ENCODE measurements at regions not wholly inside any gene's neighbourhood (a gene's known extent, or its start where the extent isn't known, plus 50 kb on each side); places are given as distances from the start of the nearest gene placed in this dataset.

GRCh38 chr2:36177282-36177681 is 178.3 kb upstream of the CRIM1 start:
- TF ChIP-seq, protein P1, sequence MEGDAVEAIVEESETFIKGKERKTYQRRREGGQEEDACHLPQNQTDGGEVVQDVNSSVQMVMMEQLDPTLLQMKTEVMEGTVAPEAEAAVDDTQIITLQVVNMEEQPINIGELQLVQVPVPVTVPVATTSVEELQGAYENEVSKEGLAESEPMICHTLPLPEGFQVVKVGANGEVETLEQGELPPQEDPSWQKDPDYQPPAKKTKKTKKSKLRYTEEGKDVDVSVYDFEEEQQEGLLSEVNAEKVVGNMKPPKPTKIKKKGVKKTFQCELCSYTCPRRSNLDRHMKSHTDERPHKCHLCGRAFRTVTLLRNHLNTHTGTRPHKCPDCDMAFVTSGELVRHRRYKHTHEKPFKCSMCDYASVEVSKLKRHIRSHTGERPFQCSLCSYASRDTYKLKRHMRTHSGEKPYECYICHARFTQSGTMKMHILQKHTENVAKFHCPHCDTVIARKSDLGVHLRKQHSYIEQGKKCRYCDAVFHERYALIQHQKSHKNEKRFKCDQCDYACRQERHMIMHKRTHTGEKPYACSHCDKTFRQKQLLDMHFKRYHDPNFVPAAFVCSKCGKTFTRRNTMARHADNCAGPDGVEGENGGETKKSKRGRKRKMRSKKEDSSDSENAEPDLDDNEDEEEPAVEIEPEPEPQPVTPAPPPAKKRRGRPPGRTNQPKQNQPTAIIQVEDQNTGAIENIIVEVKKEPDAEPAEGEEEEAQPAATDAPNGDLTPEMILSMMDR (IDR thresholded peaks at IDR 0.05), result no peak
- no peak overlapping the region for H3K27ac Mint-ChIP-seq
- peaks cover 21% of the 10 kb centered on the region for H3K9me3 Mint-ChIP-seq
- no peak for DNase-seq
- H3K27me3 Mint-ChIP-seq (ENCODE audit: low read depth, poor library complexity), result peaks cover 4% of the 10 kb centered on the region
- H3K36me3 Mint-ChIP-seq (ENCODE audit: low read depth), result peaks cover 3% of the 10 kb centered on the region
- peaks cover 12% of the 10 kb centered on the region for H3K4me1 Mint-ChIP-seq
- H3K4me3 Mint-ChIP-seq, result no peak overlapping the region

DNA sequence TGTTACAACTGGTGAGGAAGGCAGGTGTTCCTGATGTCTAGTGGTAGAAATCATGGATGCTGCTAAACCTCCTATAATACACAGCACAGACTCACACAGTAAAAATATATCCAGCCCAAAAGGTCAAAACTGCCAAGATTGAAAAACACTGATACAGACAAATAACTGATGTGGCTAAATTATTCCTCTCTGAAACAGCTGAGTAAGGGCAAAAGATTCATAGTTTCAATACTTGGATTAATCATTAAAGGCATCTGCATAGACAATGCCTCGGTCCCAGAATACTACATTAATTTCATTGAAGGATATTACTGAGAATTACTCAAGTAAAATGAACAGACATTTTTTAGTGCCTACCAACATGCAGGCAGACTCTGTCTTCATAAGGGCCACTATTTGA is 180.7 kb upstream of the CRIM1 start:
- Mint-ChIP-seq H3K27ac (no peak overlapping the region), H3K4me1 (peaks cover 15% of the 10 kb centered on the region), H3K4me3 (no peak overlapping the region), H3K27me3 (ENCODE audit: low read depth, poor library complexity) (peaks cover 4% of the 10 kb centered on the region), H3K36me3 (ENCODE audit: low read depth) (no peaks in the 10 kb centered on the region), H3K9me3 (peaks cover 10% of the 10 kb centered on the region)
- TF ChIP-seq, protein P1 (IDR thresholded peaks at IDR 0.05), result no peak
- DNase-seq, result no peak

DNA sequence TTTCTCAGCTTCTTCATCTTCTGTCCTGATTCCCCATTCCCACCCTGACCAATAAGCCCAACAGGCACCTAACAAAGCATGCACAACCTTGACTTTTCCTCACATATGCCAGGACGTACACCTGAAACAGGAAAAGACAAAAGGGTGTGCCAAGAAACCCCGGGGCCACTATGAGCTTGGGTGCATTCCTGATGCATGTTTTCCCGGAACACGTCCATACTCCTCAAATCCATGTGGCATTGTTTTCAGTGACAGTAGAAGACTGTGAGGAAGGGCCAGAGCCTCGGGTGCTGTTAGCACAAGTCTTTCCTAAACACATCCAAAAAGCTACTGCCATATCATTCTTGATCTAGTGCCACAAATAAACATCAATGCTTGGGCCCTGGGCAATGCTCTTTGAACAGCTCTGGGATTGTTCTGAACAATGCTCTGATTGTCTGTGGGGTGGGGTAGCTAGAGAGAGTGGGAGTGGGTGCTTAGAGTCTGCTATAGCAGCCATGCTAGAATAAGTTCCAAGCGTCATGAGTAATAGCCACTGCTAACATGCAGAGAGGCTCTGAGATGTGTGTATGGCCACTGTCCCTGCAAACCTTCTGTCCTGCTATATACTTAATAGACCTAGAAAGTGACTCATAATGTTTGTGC is 181.7 kb upstream of the CRIM1 start:
- H3K4me3 Mint-ChIP-seq, result no peak overlapping the region
- peaks cover 21% of the 10 kb centered on the region for H3K4me1 Mint-ChIP-seq
- peaks cover 6% of the 10 kb centered on the region for H3K9me3 Mint-ChIP-seq
- DNase-seq, result no peak
- TF ChIP-seq, protein P1 (IDR thresholded peaks at IDR 0.05), result no peak
- H3K36me3 Mint-ChIP-seq (ENCODE audit: low read depth), result no peaks in the 10 kb centered on the region
- H3K27me3 Mint-ChIP-seq (ENCODE audit: low read depth, poor library complexity), result peaks cover 4% of the 10 kb centered on the region
- no peak overlapping the region for H3K27ac Mint-ChIP-seq

DNA sequence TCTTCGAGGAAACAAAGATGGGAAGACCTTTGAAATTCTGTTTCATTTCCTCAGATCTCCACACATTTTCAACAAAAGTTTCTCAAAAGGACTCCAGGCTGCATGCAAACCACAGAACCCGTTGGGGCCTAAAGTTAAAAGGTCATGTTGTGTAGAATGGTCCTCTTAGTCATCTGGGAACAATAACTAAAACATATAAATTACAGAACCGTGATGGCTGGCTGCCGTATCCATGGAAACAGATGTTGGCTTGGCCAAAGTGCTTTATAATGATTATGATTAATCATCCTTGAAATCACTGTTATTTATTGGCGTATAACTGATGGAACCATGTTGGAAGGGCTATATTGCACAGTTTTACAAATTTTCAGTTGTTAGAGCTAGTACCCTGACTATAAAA is 182.8 kb upstream of the CRIM1 start:
- Mint-ChIP-seq H3K27me3 (ENCODE audit: low read depth, poor library complexity) (peaks cover 4% of the 10 kb centered on the region), H3K4me1 (peaks cover 21% of the 10 kb centered on the region)
- no peak for DNase-seq

DNA sequence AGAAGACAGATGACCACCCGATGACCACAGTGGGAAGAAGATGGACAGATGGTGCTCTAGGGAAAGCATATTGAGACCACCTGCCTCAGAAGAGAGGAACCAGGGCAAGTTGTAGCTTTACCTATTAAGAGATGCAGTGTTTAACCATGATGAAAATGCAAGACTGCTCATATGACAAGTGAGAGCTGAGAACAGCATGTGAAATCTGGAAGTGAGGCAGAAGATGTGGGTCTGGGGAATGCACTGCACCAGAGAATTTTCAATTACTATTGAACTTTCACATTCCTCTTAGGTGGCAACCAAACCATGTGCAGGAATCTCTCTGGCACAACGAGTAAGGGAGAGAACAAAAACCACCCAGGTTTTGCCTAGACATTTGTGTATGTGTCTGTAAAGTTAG is 184.8 kb upstream of the CRIM1 start:
- Mint-ChIP-seq H3K27ac (no peak overlapping the region), H3K27me3 (ENCODE audit: low read depth, poor library complexity) (peaks cover 4% of the 10 kb centered on the region), H3K9me3 (no peaks in the 10 kb centered on the region), H3K4me1 (peaks cover 21% of the 10 kb centered on the region), H3K4me3 (no peak overlapping the region), H3K36me3 (ENCODE audit: low read depth) (no peaks in the 10 kb centered on the region)
- no peak for DNase-seq
- TF ChIP-seq, protein P1 (IDR thresholded peaks at IDR 0.05), result no peak

More for the DNA sequence above, 182.8 kb upstream of the CRIM1 start:
- Mint-ChIP-seq H3K27ac (no peak overlapping the region), H3K4me3 (peak overlapping the region; percentile 7), H3K36me3 (ENCODE audit: low read depth) (no peaks in the 10 kb centered on the region), H3K9me3 (no peaks in the 10 kb centered on the region)
- TF ChIP-seq, protein P1 (IDR thresholded peaks at IDR 0.05), result no peak

- Mint-ChIP-seq H3K4me1 (peaks cover 21% of the 10 kb centered on the region), H3K4me3 (no peak overlapping the region), H3K9me3 (no peaks in the 10 kb centered on the region), H3K27ac (no peak overlapping the region), H3K27me3 (ENCODE audit: low read depth, poor library complexity) (peaks cover 4% of the 10 kb centered on the region), H3K36me3 (ENCODE audit: low read depth) (no peaks in the 10 kb centered on the region)
- DNase-seq, result no peak
- TF ChIP-seq, protein P1 (IDR thresholded peaks at IDR 0.05), result no peak
Observed at GRCh38 chr2:36169843-36170242, 185.7 kb upstream of the CRIM1 start.

All from nephron progenitor cell (in vitro differentiated cells).